Natural killer cell (primary cell): ENCODE measurements at regions not wholly inside any gene's neighbourhood (a gene's known extent, or its start where the extent isn't known, plus 50 kb on each side); places are given as distances from the start of the nearest gene placed in this dataset.

ENCODE experiments used
- ATAC-seq, 3 donors: fragments of 150-1000 bp in 2 of 3; fragments of 200-7000 bp in 1 of 3; cut with Tn5 transposase; 1 replicate in 1 of 3; 2 replicates in 2 of 3; pipeline ENCODE4 v1.10.0; 2021; ENCODE audit warnings: mild to moderate bottlenecking in 2 of 3, moderate library complexity in 2 of 3
- DNase-seq, 2 donors: peaks; one replicate each; pipeline versions ENCODE4 v3.0.0 to v3.0.0-alpha.2; 2013 to 2021; ENCODE audit warnings: mixed read lengths in 1 of 2
- H3K27ac ChIP-seq: one replicate; pipeline ENCODE4 v1.5.1; 2013; ENCODE audit warnings: mild to moderate bottlenecking, low read length
- H3K27me3 ChIP-seq: one replicate; pipeline ENCODE4 v1.6.1; 2013; ENCODE audit warnings: low read length; ENCODE audit not compliant: control insufficient read depth, insufficient read depth
- H3K36me3 ChIP-seq: one replicate; pipeline ENCODE4 v1.6.1; 2013; ENCODE audit warnings: low read length; ENCODE audit not compliant: control insufficient read depth, insufficient read depth
- H3K4me1 ChIP-seq: one replicate; pipeline ENCODE4 v1.6.1; 2013; ENCODE audit warnings: low read length; ENCODE audit not compliant: control insufficient read depth, insufficient read depth
- H3K4me3 ChIP-seq: one replicate; pipeline ENCODE4 v1.5.1; 2013; ENCODE audit warnings: low read length
- H3K9me3 ChIP-seq: one replicate; pipeline ENCODE4 v1.6.1; 2013; ENCODE audit warnings: low read length; ENCODE audit not compliant: control insufficient read depth, insufficient read depth
- H3K27ac Mint-ChIP-seq, 2 donors: one replicate each; pipeline ENCODE4 v1.8.0; 2022; ENCODE audit warnings: mild to moderate bottlenecking in 2 of 2, mixed read lengths in 2 of 2, moderate library complexity in 1 of 2
- H3K27me3 Mint-ChIP-seq, 2 donors: one replicate each; pipeline ENCODE4 v1.8.0; 2022; ENCODE audit warnings: low read depth in 2 of 2, mixed read lengths in 2 of 2
- H3K36me3 Mint-ChIP-seq: one replicate; pipeline ENCODE4 v1.8.0; 2022; ENCODE audit warnings: mixed read lengths
- H3K4me1 Mint-ChIP-seq, 2 donors: one replicate each; pipeline ENCODE4 v1.8.0; 2022; ENCODE audit warnings: mixed read lengths in 2 of 2
- H3K4me3 Mint-ChIP-seq: one replicate; pipeline ENCODE4 v1.8.0; 2022; ENCODE audit warnings: mild to moderate bottlenecking, moderate library complexity, mixed read lengths
- H3K9me3 Mint-ChIP-seq, 2 donors: one replicate each; pipeline ENCODE4 v1.8.0; 2022; ENCODE audit warnings: mixed read lengths in 2 of 2
- CTCF ChIP-seq: fragments of 200-600 bp; IDR thresholded peaks from one replicate; pipeline ENCODE4 v1.8.0; 2022; ENCODE audit warnings: antibody characterized with exemption
- WGBS: methylation state at CpG from one replicate; pipeline ENCODE4 v1.1.7; 2013; ENCODE audit warnings: missing lambda C conversion rate; ENCODE audit not compliant: insufficient coverage; 5-methylcytosine and 5-hydroxymethylcytosine counted together
- intact Hi-C: fragments of 100-400 bp; cut with micrococcal nuclease; formaldehyde crosslinking; loops from one replicate; pipeline ENCODE4 v1.14.2; 2022

GRCh38 chr10:118977022-118977599, 52.4 kb upstream of the NANOS1 start:
- Mint-ChIP-seq H3K4me1 (no peaks in the 10 kb centered on the region), H3K4me3 (no peak overlapping the region), H3K27ac (no peak overlapping the region), H3K27me3 (peaks cover 7 to 21% of the 10 kb centered on the region in 2 donors), H3K36me3 (no peaks in the 10 kb centered on the region), H3K9me3 (peaks cover 0 to 2% of the 10 kb centered on the region in 2 donors)
- H3K27ac ChIP-seq = no peak overlapping the region
- no peak overlapping the region for H3K4me3 ChIP-seq
- no peak for ATAC-seq
- 77% methylated on average over 5 of the region's 5 CpGs for WGBS
- no peaks in the 10 kb centered on the region for H3K36me3 ChIP-seq
- no peak for DNase-seq
- no peaks in the 10 kb centered on the region for H3K27me3 ChIP-seq
- H3K4me1 ChIP-seq = no peaks in the 10 kb centered on the region
- intact Hi-C loops = no loop called here
- no peak for TF ChIP-seq CTCF
- no peaks in the 10 kb centered on the region for H3K9me3 ChIP-seq

- H3K4me3 ChIP-seq = no peak overlapping the region
- H3K36me3 Mint-ChIP-seq = no peaks in the 10 kb centered on the region
- H3K27ac ChIP-seq = no peak overlapping the region
- no peak overlapping the region for H3K4me3 Mint-ChIP-seq
- no peaks in the 10 kb centered on the region for H3K4me1 ChIP-seq
- peaks cover 11 to 25% of the 10 kb centered on the region in 2 donors for H3K27me3 Mint-ChIP-seq
- H3K9me3 ChIP-seq = no peaks in the 10 kb centered on the region
- DNase-seq (no peak), ATAC-seq (no peak)
- no peak overlapping the region for H3K27ac Mint-ChIP-seq
- no peaks in the 10 kb centered on the region for H3K27me3 ChIP-seq
- no peaks in the 10 kb centered on the region for H3K4me1 Mint-ChIP-seq
- H3K9me3 Mint-ChIP-seq = peaks cover 0 to 2% of the 10 kb centered on the region in 2 donors
- intact Hi-C loops = no loop called here
- no peak for TF ChIP-seq CTCF
- WGBS = 78% methylated on average over 13 of the region's 13 CpGs
- H3K36me3 ChIP-seq = no peaks in the 10 kb centered on the region
Observed at GRCh38 chr10:118977835-118978234, 51.7 kb upstream of the NANOS1 start.

GRCh38 chr10:118978316-118978997, 51.1 kb upstream of the NANOS1 start:
- Histone ChIP-seq H3K4me1 (no peaks in the 10 kb centered on the region), H3K27ac (no peak overlapping the region), H3K9me3 (no peaks in the 10 kb centered on the region), H3K27me3 (no peaks in the 10 kb centered on the region), H3K4me3 (no peak overlapping the region), H3K36me3 (no peaks in the 10 kb centered on the region)
- no peak overlapping the region for H3K4me3 Mint-ChIP-seq
- no peak overlapping the region for H3K27ac Mint-ChIP-seq
- H3K36me3 Mint-ChIP-seq = no peaks in the 10 kb centered on the region
- 85% methylated on average over 14 of the region's 14 CpGs for WGBS
- peaks cover 0 to 2% of the 10 kb centered on the region in 2 donors for H3K9me3 Mint-ChIP-seq
- DNase-seq (no peak), ATAC-seq (no peak)
- intact Hi-C loops = no loop called here
- no peak for TF ChIP-seq CTCF
- H3K27me3 Mint-ChIP-seq = peaks cover 8 to 18% of the 10 kb centered on the region in 2 donors
- no peaks in the 10 kb centered on the region for H3K4me1 Mint-ChIP-seq

GRCh38 chr10:118978998-118979350, 50.5 kb upstream of the NANOS1 start:
- WGBS = 85% methylated on average over 6 of the region's 6 CpGs
- DNase-seq (no peak), ATAC-seq (no peak)
- intact Hi-C loops = no loop called here
- Mint-ChIP-seq H3K4me1 (no peaks in the 10 kb centered on the region), H3K9me3 (no peaks in the 10 kb centered on the region), H3K4me3 (no peak overlapping the region), H3K27me3 (peaks cover 8 to 13% of the 10 kb centered on the region in 2 donors), H3K36me3 (no peaks in the 10 kb centered on the region), H3K27ac (no peak overlapping the region)
- Histone ChIP-seq H3K27ac (no peak overlapping the region), H3K4me1 (no peaks in the 10 kb centered on the region), H3K27me3 (no peaks in the 10 kb centered on the region), H3K36me3 (no peaks in the 10 kb centered on the region), H3K9me3 (no peaks in the 10 kb centered on the region), H3K4me3 (no peak overlapping the region)
- no peak for TF ChIP-seq CTCF
